ENCODE measurements at regions not wholly inside any gene's neighbourhood (a gene's known extent, or its start where the extent isn't known, plus 50 kb on each side); places are given as distances from the start of the nearest gene placed in this dataset.
"Not testable (repeated sequence)": the region's sequence is repeated elsewhere in the genome, so short reads cannot be mapped to it uniquely, and the experiment has no call there.

- no peak for DNase-seq
Observed at GRCh38 chr20:19875376-19876221, 117.5 kb downstream of the RIN2 start.

- no peak for DNase-seq
Observed at GRCh38 chr20:19876828-19877460, 118.9 kb downstream of the RIN2 start.

GRCh38 chr20:19879874-19880255 lies 121.8 kb downstream of the RIN2 start:
- DNase-seq = not testable (repeated sequence)

GRCh38 chr20:19880256-19881079 lies 122.4 kb downstream of the RIN2 start:
- no peak for DNase-seq

- no peak for DNase-seq
Observed at GRCh38 chr20:19881080-19881840, 123.2 kb downstream of the RIN2 start.

GRCh38 chr20:19881990-19882389 lies 123.9 kb downstream of the RIN2 start:
- no peak for DNase-seq

GRCh38 chr20:19882446-19882845 lies 124.4 kb downstream of the RIN2 start:
- DNase-seq = no peak

GRCh38 chr20:19883501-19883900 lies 125.4 kb downstream of the RIN2 start:
- no peak for DNase-seq

- DNase-seq = no peak
Observed at GRCh38 chr20:19885594-19885938, 127.5 kb downstream of the RIN2 start.

- no peak for DNase-seq
Observed at GRCh38 chr20:19885939-19886660, 128.0 kb downstream of the RIN2 start.

GRCh38 chr20:19886661-19887288 lies 128.7 kb downstream of the RIN2 start:
- DNase-seq = no peak

GRCh38 chr20:19887556-19888268 lies 129.4 kb upstream of the NAA20 start:
- DNase-seq = no peak

- no peak for DNase-seq
Observed at GRCh38 chr20:19888269-19888671, 128.9 kb upstream of the NAA20 start.

GRCh38 chr20:19889011-19889953 lies 127.9 kb upstream of the NAA20 start:
- no peak for DNase-seq

GRCh38 chr20:19890445-19891051 lies 126.6 kb upstream of the NAA20 start:
- no peak for DNase-seq

GRCh38 chr20:19893356-19893755 lies 123.8 kb upstream of the NAA20 start:
- DNase-seq = no peak

GRCh38 chr20:19895761-19896160 lies 121.4 kb upstream of the NAA20 start:
- DNase-seq = no peak

- no peak for DNase-seq
Observed at GRCh38 chr20:19897891-19898290, 119.3 kb upstream of the NAA20 start.

GRCh38 chr20:19901226-19901625 lies 115.9 kb upstream of the NAA20 start:
- no peak for DNase-seq
